ENCODE measurements at regions not wholly inside any gene's neighbourhood (a gene's known extent, or its start where the extent isn't known, plus 50 kb on each side); places are given as distances from the start of the nearest gene placed in this dataset.
"Not testable (repeated sequence)": the region's sequence is repeated elsewhere in the genome, so short reads cannot be mapped to it uniquely, and the experiment has no call there.

DNA sequence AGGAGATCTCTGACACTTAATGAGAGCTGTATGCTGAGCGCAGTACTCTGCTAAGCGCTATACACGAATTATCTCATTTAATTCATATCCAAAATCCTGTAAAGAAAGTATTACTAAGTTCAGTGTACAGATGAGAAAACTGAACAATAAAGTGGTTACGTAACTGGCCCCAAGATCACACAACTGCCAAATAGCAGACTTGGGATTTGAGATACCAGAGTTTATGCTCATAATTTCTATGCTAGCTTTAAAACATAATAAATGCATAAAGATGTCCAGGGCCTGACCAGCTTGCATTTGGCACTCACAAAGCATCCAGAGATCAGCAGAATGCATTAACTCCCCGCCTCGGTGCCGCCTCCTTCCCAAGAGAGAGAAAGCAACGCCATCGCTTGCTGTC is 83.2 kb upstream of the PWP1 start:
- no peak for DNase-seq

DNA sequence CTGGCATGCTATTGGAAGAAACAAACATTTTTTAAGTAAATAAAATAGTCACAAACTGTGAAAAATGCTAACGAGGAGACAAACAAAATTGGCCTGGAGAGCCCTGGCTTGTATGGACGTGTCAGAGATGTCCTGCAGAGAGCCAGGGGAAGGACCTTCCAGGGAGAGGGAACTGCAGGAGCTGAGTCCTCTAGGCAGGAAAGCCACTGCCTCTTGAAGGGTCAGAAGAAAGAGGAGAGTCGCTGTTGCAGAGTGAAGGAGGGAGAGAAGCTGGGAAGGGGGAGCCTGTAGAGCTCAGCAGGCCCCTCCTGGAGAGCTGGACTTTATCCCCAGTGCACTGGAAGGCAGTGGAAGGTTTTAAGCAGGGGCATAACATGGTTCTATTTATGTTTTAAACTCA is 80.3 kb upstream of the PWP1 start:
- no peak for DNase-seq

DNA sequence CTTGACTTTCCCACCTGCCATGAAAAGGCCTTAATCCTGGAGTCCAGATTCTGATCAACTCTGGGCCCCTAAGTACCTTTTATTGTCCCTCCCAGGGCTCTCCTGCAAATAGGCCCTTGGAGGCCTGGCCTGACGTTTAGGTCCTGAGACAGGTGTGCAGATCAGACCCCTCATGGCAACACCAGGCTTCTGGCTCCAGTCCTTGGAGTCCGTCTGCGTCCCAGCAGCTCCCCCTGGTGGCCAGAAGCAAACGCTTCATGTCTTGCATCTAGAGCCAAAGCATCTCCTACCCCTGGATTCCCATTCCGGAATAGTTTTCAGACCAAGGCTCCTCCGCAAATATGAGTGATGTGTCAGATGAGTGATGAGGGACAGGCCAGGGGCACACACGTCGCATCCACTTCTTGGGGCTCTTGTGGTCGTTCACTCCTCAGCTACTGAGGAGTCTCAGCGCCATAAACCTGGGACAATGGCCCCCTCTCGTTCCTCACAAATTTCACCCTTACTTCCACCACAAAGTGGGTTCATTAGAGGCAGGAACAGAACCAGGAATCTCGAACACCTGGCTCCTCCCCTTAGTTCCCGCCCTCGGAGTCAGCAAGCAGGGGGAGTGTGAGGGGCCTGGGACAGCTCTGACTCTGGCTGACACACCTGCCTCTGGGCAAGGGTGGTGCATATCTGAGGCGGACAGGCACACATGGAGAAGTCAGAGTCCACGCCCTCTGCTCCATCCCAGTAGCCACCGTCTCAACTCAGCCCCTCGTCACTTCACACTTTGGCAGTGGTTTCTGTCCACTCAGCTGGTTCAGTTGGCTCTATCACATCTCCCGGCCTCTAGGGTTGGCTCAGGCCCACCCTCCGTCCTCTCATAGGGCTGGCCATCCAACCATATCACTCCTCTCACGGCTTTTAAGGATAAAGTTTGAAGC is 77.9 kb upstream of the PWP1 start:
- DNase-seq: peak; percentile 86

DNA sequence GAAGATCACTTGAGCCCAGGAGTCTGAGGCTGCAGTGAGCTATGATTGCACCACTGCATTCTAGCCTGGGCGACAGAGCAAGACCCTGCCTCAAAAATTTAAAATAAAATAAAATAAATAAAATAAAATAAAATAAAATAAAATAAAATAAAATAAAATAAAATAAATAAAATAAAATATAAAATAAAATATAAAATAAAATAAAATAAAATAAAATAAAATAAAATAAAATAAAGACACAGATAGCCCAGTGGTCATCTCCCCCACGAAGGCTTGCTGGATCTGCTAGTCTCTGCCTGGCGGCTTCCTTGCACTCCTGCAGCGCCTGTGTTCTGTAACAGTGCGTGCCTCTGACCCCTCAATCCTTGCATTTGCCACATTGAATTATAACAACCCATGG is 76.8 kb upstream of the PWP1 start:
- not testable (repeated sequence) for DNase-seq

DNA sequence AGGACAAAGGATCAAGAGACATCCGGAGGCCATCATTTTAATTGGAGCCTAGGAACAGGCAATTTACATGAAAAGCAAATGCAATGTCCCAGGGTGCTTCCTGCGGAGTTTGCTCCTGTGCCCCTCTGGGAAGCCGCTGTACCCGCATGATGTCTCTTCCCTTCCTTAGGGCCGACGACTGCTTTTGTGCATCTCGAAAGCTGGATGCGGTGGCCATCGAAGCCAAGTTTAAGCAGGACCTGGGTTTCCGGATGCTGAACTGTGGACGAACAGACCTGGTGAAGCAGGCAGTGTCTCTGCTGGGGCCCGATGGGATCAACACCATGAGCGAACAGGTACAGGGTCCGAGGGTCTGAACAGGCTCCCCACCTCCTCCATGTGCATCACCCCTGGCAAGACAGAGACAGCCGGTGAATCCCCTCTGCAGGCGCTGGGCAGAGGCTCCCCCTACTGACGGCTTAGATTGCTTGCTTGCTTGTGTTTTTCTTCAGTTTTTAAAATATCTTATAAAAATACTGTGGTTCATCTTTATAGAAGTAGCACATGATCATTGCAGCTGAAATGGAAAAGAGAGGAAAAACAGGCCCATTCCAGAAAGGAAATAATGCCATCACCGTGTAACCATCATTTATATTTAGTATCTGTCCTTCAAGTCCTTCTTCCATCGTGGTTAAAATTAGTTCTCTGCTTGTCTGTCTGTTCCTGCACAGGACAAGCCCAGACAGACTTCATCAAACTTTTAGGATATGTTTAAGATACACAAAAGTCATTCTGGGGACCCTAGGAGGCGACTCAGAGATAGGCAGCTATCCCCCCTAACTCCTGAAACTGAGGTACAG is 75.4 kb upstream of the PWP1 start:
- peak; percentile 7 for DNase-seq

DNA sequence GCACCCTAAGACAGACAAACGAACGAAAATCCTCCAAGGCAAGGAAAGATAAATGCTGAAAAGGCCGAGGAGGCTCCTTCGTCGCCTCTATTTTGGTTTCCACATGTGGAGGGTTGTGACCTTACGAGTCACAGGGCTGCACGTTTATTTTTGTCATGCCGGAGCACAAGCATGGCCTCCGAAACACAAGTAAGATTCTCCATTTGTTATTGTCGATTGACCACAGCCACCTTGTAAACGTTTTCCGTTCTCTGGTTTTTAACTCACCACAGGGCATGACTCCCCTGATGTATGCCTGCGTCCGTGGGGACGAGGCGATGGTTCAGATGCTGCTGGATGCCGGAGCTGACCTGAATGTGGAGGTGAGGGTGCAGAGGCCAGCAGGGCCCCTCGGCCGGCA is 73.1 kb upstream of the PWP1 start:
- no peak for DNase-seq

DNA sequence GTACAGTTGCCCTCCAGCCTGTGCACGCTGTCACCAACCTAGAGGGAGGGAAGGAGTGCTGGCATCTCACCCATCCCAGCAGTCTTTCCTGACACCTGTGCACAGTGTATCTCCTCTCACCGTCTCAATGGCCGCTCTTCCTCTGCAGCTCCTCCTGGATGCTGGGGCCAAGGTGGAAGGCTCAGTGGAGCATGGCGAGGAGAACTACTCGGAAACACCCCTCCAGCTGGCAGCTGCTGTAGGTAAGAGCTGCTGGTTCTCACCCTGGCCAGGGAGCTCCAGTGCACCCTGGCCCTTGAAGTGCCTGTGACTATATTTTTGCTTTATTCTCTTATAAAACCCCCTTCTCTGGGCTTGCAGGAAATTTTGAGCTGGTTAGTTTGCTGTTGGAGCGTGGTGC is 68.7 kb upstream of the PWP1 start:
- no peak for DNase-seq

DNA sequence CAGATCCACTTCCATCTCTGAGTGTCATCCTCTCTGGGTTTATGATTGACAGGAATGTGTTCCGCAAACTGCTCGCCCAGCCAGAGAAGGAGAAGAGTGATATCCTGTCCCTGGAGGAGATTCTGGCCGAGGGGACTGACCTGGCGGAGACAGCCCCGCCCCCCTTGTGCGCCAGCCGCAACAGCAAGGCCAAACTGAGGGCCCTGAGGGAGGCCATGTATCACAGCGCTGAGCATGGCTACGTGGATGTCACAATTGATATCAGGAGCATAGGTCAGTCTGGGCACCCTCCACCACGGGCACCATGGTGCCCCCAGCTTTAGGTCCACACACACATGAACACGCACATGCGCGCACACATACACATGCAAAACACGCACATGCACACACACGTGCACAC is 67.5 kb upstream of the PWP1 start:
- no peak for DNase-seq

DNA sequence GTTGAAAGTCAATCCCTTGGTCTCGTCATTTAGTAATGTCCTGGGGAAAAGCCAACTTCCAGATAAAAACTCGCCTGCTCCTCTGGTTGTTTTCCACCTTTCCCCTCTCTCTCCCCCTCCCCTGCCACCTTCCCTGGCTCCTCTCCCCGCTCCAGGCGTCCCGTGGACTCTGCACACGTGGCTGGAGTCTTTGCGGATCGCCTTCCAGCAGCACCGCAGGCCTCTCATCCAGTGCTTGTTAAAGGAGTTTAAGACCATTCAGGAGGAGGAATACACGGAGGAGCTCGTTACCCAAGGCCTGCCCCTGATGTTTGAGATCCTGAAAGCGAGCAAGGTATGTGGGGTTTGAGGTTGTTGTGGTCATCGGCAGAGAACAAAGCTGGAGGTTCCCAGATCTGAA is 65.8 kb upstream of the PWP1 start:
- no peak for DNase-seq

DNA sequence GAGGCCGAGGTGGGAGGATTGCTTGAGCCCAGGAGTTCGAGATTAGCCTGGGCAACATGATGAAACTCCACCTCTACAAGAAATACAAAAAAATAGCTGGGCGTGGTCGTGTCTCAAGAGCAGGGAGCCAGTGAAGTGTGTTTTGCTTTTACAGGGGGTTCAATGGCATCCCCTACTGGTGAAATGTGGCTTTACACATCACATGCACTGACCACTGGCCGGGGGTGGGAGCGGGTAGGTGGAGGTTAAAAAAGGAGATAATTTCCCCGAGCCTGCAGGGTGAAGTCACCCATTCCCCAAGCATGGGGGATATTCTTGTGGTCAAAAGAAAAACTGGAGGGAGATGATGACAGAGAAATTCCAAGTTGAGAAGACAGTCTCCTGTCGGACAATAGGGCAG is 63.6 kb upstream of the PWP1 start:
- DNase-seq: peak; percentile 32

DNA sequence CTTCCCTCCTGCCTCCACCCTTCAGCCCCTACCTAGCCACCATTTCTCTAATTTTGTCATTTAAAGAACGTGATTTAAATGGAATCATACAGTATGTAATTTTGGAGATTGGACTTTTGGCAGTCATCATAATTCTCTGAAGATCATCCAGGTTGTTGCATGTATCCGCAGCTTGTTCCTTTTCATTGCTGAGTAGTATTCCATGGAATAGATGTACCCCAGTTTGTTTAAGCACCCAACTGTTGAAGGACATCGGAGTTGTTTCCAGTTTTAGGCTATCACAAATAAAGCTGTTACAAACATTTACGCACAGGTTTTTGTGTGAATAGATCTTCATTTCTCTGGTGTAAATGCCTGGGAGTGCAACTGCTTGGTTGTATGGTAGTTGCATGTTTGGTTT is 61.1 kb upstream of the PWP1 start:
- no peak for DNase-seq

DNA sequence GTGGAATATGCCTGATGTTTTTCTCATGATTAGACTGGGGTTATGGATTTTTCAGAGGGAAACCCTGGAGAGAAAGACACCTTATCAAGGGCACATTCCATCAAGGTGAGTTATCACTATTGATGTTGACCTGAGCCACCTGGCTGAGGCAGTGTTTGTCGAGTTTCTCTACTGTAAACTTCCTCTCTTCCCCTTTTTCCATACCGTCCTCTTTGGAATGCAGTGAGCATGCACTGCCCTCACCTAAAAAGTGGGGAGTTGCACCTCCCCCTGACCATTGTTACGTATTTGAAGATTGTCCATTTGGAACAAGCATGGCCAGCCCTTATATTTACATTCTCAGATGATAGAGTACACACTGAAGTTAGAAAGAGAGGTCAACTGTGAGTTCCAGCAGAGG is 53.9 kb upstream of the PWP1 start:
- DNase-seq: no peak

DNA sequence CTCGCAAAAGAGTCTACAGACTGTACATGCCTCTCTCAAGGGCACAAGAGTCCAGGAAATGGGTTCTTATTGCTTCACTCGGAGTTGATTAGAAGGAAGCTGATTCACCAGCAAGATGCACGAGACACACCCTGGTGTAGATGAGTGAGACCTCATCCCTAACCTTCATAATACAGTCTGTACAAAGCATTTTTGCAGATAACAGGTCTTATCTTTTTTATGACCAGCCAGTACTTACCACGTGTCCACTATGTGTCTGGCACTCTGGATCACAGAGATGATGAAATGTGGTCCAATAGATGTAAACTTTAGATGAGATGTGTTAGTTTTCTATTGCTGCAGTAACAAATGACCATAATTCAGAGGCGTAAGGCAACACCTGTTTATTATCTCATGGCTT is 53.4 kb upstream of the PWP1 start:
- DNase-seq: no peak

DNA sequence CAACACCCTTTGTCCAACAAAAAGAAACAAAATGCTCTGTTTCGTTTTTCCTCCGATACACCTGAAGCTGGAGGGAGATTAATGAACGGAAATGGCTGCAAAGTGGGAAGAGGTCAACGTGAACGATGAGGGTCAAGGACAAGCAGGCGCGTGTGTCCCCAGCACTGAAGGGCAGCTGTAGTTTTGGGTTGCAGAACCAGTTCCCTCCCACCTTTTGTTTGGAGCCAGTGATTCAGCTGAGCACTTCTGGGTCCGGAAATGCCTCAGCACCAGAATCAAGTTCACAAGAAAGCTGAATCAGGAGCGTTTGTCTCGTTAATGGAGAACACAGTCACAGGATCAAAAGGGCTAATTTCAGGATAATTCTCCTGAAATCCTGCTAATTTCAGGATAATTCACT is 51.1 kb upstream of the PWP1 start:
- DNase-seq: no peak

DNA sequence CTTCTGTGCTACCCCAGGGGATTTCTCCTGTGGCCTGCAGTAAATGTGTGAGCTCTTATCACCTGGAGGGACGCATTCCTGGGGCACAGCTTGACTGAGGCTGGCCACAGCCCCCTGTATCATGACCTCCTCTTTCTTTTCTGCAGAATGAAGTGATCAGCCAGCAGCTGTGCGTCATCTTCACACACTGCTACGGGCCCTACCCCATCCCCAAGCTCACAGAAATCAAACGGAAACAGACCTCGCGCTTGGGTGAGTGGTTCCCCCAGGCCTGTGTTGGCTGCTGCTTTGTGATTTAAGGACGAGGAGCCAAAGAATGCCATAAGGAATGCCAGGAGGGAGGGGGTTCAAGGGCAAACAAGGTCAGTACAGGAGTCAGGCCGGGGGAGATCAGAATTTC is 50.5 kb upstream of the PWP1 start:
- DNase-seq: no peak

All from NCI-H1436 (cell line).